HepG2 (cell line): ENCODE measurements at regions not wholly inside any gene's neighbourhood (a gene's known extent, or its start where the extent isn't known, plus 50 kb on each side); places are given as distances from the start of the nearest gene placed in this dataset.

ENCODE experiments used
- ATAC-seq: fragments of 200-7000 bp; cut with Tn5 transposase; 3 replicates; pipeline ENCODE4 v1.9.1; 2020; ENCODE audit warnings: mild to moderate bottlenecking, moderate library complexity
- BruUV-seq: library from RNA; stranded (reverse); fragments of 400-500 nt; replicated peaks from 2 replicates; lab custom pipeline; 2021; lab: Mats Ljungman, UMichigan
- CTCF ChIA-PET: fragments of 300-600 bp; formaldehyde crosslinking; extraction: SDS; loops from one replicate; lab custom pipeline; 2021; ENCODE audit warnings: low total read pairs, inconsistent platforms, low intra/inter-chr PET ratio; lab: Yijun Ruan, JAX
- POLR2A ChIA-PET: fragments of 350-600 bp; sonication (Branson Sonifier 250); formaldehyde crosslinking; loops from one replicate; lab custom pipeline; 2020; ENCODE audit warnings: antibody characterized with exemption, inconsistent platforms; lab: Yijun Ruan, JAX
- DNase-seq: peaks from one replicate; pipeline ENCODE4 v3.0.0-alpha.2; 2015; ENCODE audit warnings: low spot score
- FAIRE-seq: peaks from 3 replicates; lab custom pipeline; 2011; peaks lifted over from hg19 to GRCh38; lab: Jason Lieb, UNC
- H2AFZ ChIP-seq: one replicate; pipeline ENCODE4 v1.6.1; 2011; ENCODE audit warnings: low read length, inconsistent platforms
- H3K27ac ChIP-seq: fragments of 300-600 bp; 3 replicates; pipeline ENCODE4 v1.8.0; 2011; ENCODE audit warnings: mixed run types, mild to moderate bottlenecking, mixed read lengths, low read length, inconsistent platforms; ENCODE audit not compliant: insufficient read depth; ENCODE audit errors: extremely low read length
- H3K27me3 ChIP-seq, 2 experiments: fragments of 200-600 bp in 1 of 2; 2 replicates in 1 of 2; 3 replicates in 1 of 2; pipeline versions ENCODE4 v1.6.0 to v1.8.0; 2011; ENCODE audit warnings: low read length in 2 of 2, mild to moderate bottlenecking in 2 of 2, moderate library complexity in 2 of 2, inconsistent platforms in 1 of 2; ENCODE audit not compliant: insufficient read depth in 2 of 2, control insufficient read depth in 1 of 2
- H3K36me3 ChIP-seq, 2 experiments: fragments of 200-600 bp in 1 of 2; replicated peaks in 1 of 2; 2 replicates in 1 of 2; 3 replicates in 1 of 2; pipeline versions ENCODE4 v1.5.1 to v1.8.0; 2011; ENCODE audit warnings: low read length in 2 of 2, inconsistent platforms in 1 of 2; ENCODE audit not compliant: insufficient read depth in 2 of 2, control insufficient read depth in 1 of 2
- H3K4me1 ChIP-seq: 2 replicates; pipeline ENCODE4 v1.5.1; 2012; ENCODE audit warnings: low read length, inconsistent platforms; ENCODE audit not compliant: insufficient read depth
- H3K4me2 ChIP-seq: 2 replicates; pipeline ENCODE4 v1.6.0; 2011; ENCODE audit warnings: low read depth, low read length, inconsistent platforms
- H3K4me3 ChIP-seq, 3 experiments: fragments of 200-600 bp in 1 of 3; sonication (generic), shearing (Covaris generic) in 1 of 3; replicated peaks in 1 of 3; 2 replicates each; pipeline ENCODE4 v1.5.1; 2011 to 2016; ENCODE audit warnings: low read length in 3 of 3, inconsistent platforms in 2 of 3, low read depth in 2 of 3, mild to moderate bottlenecking in 2 of 3, control low read depth in 1 of 3, mixed read lengths in 1 of 3; ENCODE audit not compliant: insufficient read depth in 1 of 3
- H3K79me2 ChIP-seq: one replicate; pipeline ENCODE4 v1.6.1; 2011; ENCODE audit warnings: low read length, inconsistent platforms; ENCODE audit not compliant: insufficient read depth
- H3K9ac ChIP-seq: 2 replicates; pipeline ENCODE4 v1.6.0; 2011; ENCODE audit warnings: mild to moderate bottlenecking, low read depth, low read length, inconsistent platforms; ENCODE audit not compliant: insufficient read depth
- H3K9me3 ChIP-seq: 2 replicates; pipeline ENCODE4 v1.5.1; 2012; ENCODE audit warnings: mild to moderate bottlenecking, low read length
- H4K20me1 ChIP-seq: 2 replicates; pipeline ENCODE4 v1.6.0; 2011; ENCODE audit warnings: inconsistent platforms, mild to moderate bottlenecking, low read length, moderate library complexity; ENCODE audit not compliant: insufficient read depth
- HOXA5 ChIP-seq: sonication (generic); formaldehyde crosslinking; IDR thresholded peaks from 2 replicates; pipeline ENCODE4 v1.4.0; 2020; ENCODE audit warnings: missing genetic modification reagents
- MAFK ChIP-seq, 2 experiments: IDR thresholded peaks in 1 of 2; conservative IDR thresholded peaks in 1 of 2; 2 replicates each; pipeline ENCODE4 v1.6.1; 2011; ENCODE audit warnings: improper control_type of control experiment in 2 of 2, low read length in 2 of 2
- NBN ChIP-seq: fragments of 450-650 bp; conservative IDR thresholded peaks from 2 replicates; pipeline ENCODE4 v1.6.1; 2017
- PBX3 ChIP-seq: sonication (generic); formaldehyde crosslinking; IDR thresholded peaks from 2 replicates; pipeline ENCODE4 v1.8.1; 2023; ENCODE audit warnings: missing genetic modification reagents, inconsistent platforms, borderline replicate concordance
- TAF15 ChIP-seq: fragments of 200-400 bp; formaldehyde crosslinking; IDR thresholded peaks from one replicate; pipeline ENCODE4 v1.6.1; 2018; ENCODE audit warnings: mild to moderate bottlenecking, low read depth, low read length; ENCODE audit not compliant: poor library complexity, severe bottlenecking
- TCF7L2 ChIP-seq: IDR thresholded peaks from 2 replicates; pipeline ENCODE4 v1.6.1; 2011; ENCODE audit warnings: mild to moderate bottlenecking, low read depth, low read length, moderate library complexity
- ZFY ChIP-seq: sonication (generic); formaldehyde crosslinking; IDR thresholded peaks from 2 replicates; pipeline ENCODE4 v1.4.0; 2020; ENCODE audit warnings: missing genetic modification reagents
- ZKSCAN5 ChIP-seq: sonication (generic); formaldehyde crosslinking; IDR thresholded peaks from 2 replicates; pipeline ENCODE4 v1.5.1; 2020; ENCODE audit warnings: mild to moderate bottlenecking, missing genetic modification reagents
- ZMYM4 ChIP-seq: sonication (generic); formaldehyde crosslinking; IDR thresholded peaks from 2 replicates; pipeline ENCODE4 v1.8.1; 2023; ENCODE audit warnings: mild to moderate bottlenecking, missing genetic modification reagents
- ZNF234 ChIP-seq: sonication (generic); formaldehyde crosslinking; conservative IDR thresholded peaks from 2 replicates; pipeline ENCODE4 v1.5.1; 2020; ENCODE audit warnings: mild to moderate bottlenecking, missing genetic modification reagents
- ZNF264 ChIP-seq: sonication (generic); formaldehyde crosslinking; IDR thresholded peaks from 2 replicates; pipeline ENCODE4 v1.4.0; 2020; ENCODE audit warnings: missing genetic modification reagents
- ZNF564 ChIP-seq: sonication (generic); formaldehyde crosslinking; IDR thresholded peaks from 2 replicates; pipeline ENCODE4 v1.8.1; 2023; ENCODE audit warnings: mild to moderate bottlenecking, missing genetic modification reagents
- WGBS: methylation state at CpG from one replicate; pipeline ENCODE4 v1.1.6; 2017; ENCODE audit warnings: low lambda C conversion rate; 5-methylcytosine and 5-hydroxymethylcytosine counted together
- in situ Hi-C: cut with HindIII; loops from 2 replicates; pipeline ENCODE4 v1.10.0; 2017; ENCODE audit warnings: low pct_unique_long_range_greater_than_20kb; ENCODE audit not compliant: extremely low pct_ligation_motif_present
- intact Hi-C: fragments of 100-400 bp; cut with micrococcal nuclease; formaldehyde crosslinking; loops from one replicate; pipeline ENCODE4 v1.10.0; 2022; ENCODE audit not compliant: unreplicated experiment
- TF ChIP-seq, protein P1 (sequence below): sonication (generic); formaldehyde crosslinking; IDR thresholded peaks from 2 replicates; pipeline ENCODE4 v1.5.0; 2020; ENCODE audit warnings: missing genetic modification reagents
- TF ChIP-seq, protein P2 (sequence below): conservative IDR thresholded peaks from 2 replicates; pipeline ENCODE4 v1.6.1; 2018; ENCODE audit warnings: missing genetic modification reagents

DNA sequence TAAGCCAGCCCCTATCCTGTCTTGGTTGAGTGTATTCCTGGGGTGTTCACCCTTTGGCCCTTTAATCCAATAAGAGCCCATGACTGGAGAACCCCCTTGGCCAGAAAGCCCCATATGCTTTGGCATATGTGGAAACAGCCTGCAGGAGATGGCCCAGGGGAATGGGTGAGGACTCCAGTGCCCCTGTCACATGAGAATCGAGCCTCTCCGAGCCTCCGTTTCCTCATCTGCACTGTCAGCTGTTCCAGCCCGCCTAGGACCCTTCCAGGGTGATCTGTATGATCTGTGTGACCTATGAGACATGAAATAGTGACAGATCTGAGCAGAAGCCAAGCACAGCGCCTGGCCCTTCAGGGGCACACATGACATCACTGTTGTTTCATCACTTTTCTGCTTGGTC, 300.7 kb downstream of the ZNF536 start:
- intact Hi-C loops: no loop called here
- Histone ChIP-seq H3K79me2 (no peaks in the 10 kb centered on the region), H4K20me1 (no peaks in the 10 kb centered on the region), H3K9me3 (no peaks in the 10 kb centered on the region), H3K4me3 (no peak overlapping the region), H3K4me2 (no peak overlapping the region), H3K27me3 (peaks cover 0 to 3% of the 10 kb centered on the region in 2 experiments; a peak in 2 of 5 replicates), H3K9ac (no peak overlapping the region), H3K4me1 (peaks cover 14% of the 10 kb centered on the region), H3K36me3 (no peaks in the 10 kb centered on the region), H2AFZ (no peak overlapping the region), H3K27ac (no peak overlapping the region)
- WGBS: 16% methylated on average over 2 of the region's 5 CpGs
- FAIRE-seq: no peak
- TF ChIP-seq, protein P1, sequence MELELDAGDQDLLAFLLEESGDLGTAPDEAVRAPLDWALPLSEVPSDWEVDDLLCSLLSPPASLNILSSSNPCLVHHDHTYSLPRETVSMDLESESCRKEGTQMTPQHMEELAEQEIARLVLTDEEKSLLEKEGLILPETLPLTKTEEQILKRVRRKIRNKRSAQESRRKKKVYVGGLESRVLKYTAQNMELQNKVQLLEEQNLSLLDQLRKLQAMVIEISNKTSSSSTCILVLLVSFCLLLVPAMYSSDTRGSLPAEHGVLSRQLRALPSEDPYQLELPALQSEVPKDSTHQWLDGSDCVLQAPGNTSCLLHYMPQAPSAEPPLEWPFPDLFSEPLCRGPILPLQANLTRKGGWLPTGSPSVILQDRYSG (CRISPR knock-in tag): no peak
- TF ChIP-seq ZNF564 (CRISPR knock-in tag) (no peak), NBN (no peak), ZMYM4 (CRISPR knock-in tag) (no peak), TCF7L2 (no peak), ZKSCAN5 (CRISPR knock-in tag) (no peak), TAF15 (no peak), HOXA5 (no peak), ZNF234 (CRISPR knock-in tag) (no peak), ZNF264 (CRISPR knock-in tag) (no peak), PBX3 (CRISPR knock-in tag) (no peak), ZFY (no peak), MAFK (conservative IDR thresholded peaks at IDR 0.05 in 1 of 2, IDR thresholded peaks at IDR 0.05 in 1 of 2; ENCODE audit: low read length in 2 of 2) (no peak)
- TF ChIP-seq, protein P2, sequence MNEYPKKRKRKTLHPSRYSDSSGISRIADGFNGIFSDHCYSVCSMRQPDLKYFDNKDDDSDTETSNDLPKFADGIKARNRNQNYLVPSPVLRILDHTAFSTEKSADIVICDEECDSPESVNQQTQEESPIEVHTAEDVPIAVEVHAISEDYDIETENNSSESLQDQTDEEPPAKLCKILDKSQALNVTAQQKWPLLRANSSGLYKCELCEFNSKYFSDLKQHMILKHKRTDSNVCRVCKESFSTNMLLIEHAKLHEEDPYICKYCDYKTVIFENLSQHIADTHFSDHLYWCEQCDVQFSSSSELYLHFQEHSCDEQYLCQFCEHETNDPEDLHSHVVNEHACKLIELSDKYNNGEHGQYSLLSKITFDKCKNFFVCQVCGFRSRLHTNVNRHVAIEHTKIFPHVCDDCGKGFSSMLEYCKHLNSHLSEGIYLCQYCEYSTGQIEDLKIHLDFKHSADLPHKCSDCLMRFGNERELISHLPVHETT (CRISPR knock-in tag): no peak
- BruUV-seq: no TSS peak
- CTCF ChIA-PET: no interaction called here
- no peak for DNase-seq
- POLR2A ChIA-PET: no interaction called here
- no peak for ATAC-seq
- in situ Hi-C loops: loop anchor here (10.0 to 25.0 kb wide), 3 partner anchors 936 to 1892 kb away; no protein-coding TSS in a partner anchor
